ENCODE measurements at regions not wholly inside any gene's neighbourhood (a gene's known extent, or its start where the extent isn't known, plus 50 kb on each side); places are given as distances from the start of the nearest gene placed in this dataset.
"Not testable (repeated sequence)": the region's sequence is repeated elsewhere in the genome, so short reads cannot be mapped to it uniquely, and the experiment has no call there.

- DNase-seq (ENCODE audit: low read depth): no peak
- no peak for TF ChIP-seq CTCF (conservative IDR thresholded peaks at IDR 0.05; ENCODE audit: control insufficient read depth, insufficient read depth, low read depth, low read length)
- H3K4me3 ChIP-seq (ENCODE audit: control insufficient read depth, low read depth, low read length): no peak overlapping the region
These were observed 86.9 kb upstream of the PRSS3 start for GRCh38 chr9:33708441-33708840.

GRCh38 chr9:33709269-33709668 is 86.1 kb upstream of the PRSS3 start:
- TF ChIP-seq CTCF (conservative IDR thresholded peaks at IDR 0.05; ENCODE audit: control insufficient read depth, insufficient read depth, low read depth, low read length): no peak
- DNase-seq (ENCODE audit: low read depth): no peak
- no peak overlapping the region for H3K4me3 ChIP-seq (ENCODE audit: control insufficient read depth, low read depth, low read length)

- DNase-seq (ENCODE audit: low read depth); H3K4me3 ChIP-seq (ENCODE audit: control insufficient read depth, low read depth, low read length): not testable (repeated sequence)
These were observed 83.9 kb upstream of the PRSS3 start for GRCh38 chr9:33711418-33711817.

GRCh38 chr9:33714989-33715388 is 80.4 kb upstream of the PRSS3 start:
- TF ChIP-seq CTCF (conservative IDR thresholded peaks at IDR 0.05; ENCODE audit: control insufficient read depth, insufficient read depth, low read depth, low read length): no peak
- H3K4me3 ChIP-seq (ENCODE audit: control insufficient read depth, low read depth, low read length): no peak overlapping the region
- no peak for DNase-seq (ENCODE audit: low read depth)

- peak; percentile 30 for DNase-seq (ENCODE audit: low read depth)
- no peak overlapping the region for H3K4me3 ChIP-seq (ENCODE audit: control insufficient read depth, low read depth, low read length)
- no peak for TF ChIP-seq CTCF (conservative IDR thresholded peaks at IDR 0.05; ENCODE audit: control insufficient read depth, insufficient read depth, low read depth, low read length)
These were observed 76.4 kb upstream of the PRSS3 start for GRCh38 chr9:33718987-33719386.

GRCh38 chr9:33719581-33720374 is 75.6 kb upstream of the PRSS3 start:
- H3K4me3 ChIP-seq (ENCODE audit: control insufficient read depth, low read depth, low read length): no peak overlapping the region
- DNase-seq (ENCODE audit: low read depth): peak; percentile 3

More at GRCh38 chr9:33719581-33720374, 75.6 kb upstream of the PRSS3 start:
- peak; percentile 47 for TF ChIP-seq CTCF (conservative IDR thresholded peaks at IDR 0.05; ENCODE audit: control insufficient read depth, insufficient read depth, low read depth, low read length)
